Activated CD4-positive, alpha-beta T cell treated with anti-CD3 and anti-CD28 coated beads, Interleukin-2, amount 50 U/mL, for 24 hours (primary cell): ENCODE measurements at regions not wholly inside any gene's neighbourhood (a gene's known extent, or its start where the extent isn't known, plus 50 kb on each side); places are given as distances from the start of the nearest gene placed in this dataset.
"Not testable (repeated sequence)": the region's sequence is repeated elsewhere in the genome, so short reads cannot be mapped to it uniquely, and the experiment has no call there.

Experiments
- DNase-seq, 2 donors: peaks; one replicate each; pipeline ENCODE4 v3.0.0-alpha.2; 2020; ENCODE audit warnings: low read depth in 1 of 2, low spot score in 1 of 2

- no peak for DNase-seq
Observed at GRCh38 chr10:128572696-128573095, 446.5 kb upstream of the MKI67 start.

GRCh38 chr10:128573281-128573845 lies 447.1 kb upstream of the MKI67 start:
- DNase-seq = no peak

GRCh38 chr10:128573986-128574385 lies 447.8 kb upstream of the MKI67 start:
- DNase-seq = no peak

- DNase-seq = no peak
Observed at GRCh38 chr10:128574581-128575210, 448.5 kb upstream of the MKI67 start.

- DNase-seq = no peak
Observed at GRCh38 chr10:128575761-128576160, 449.5 kb upstream of the MKI67 start.

DNA sequence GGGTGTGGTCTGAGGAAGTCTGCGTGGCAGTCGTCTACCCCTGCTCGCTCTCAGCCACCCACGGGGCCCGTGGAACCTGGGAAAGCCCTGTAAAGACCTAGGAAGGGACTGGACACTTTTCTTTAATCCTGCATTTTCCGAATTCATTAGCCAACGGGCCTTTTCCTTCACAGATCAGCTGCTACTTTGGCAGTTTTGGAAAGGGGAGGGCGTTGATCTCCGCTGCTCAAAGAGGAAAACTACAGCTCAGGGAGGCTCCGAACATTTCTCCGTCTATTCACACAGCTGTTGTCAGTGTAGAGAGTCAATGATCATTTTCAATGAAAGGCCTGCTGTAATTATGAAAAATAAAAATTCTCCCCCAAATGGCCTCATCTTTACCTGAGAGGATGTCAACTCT lies 450.1 kb upstream of the MKI67 start:
- no peak for DNase-seq

DNA sequence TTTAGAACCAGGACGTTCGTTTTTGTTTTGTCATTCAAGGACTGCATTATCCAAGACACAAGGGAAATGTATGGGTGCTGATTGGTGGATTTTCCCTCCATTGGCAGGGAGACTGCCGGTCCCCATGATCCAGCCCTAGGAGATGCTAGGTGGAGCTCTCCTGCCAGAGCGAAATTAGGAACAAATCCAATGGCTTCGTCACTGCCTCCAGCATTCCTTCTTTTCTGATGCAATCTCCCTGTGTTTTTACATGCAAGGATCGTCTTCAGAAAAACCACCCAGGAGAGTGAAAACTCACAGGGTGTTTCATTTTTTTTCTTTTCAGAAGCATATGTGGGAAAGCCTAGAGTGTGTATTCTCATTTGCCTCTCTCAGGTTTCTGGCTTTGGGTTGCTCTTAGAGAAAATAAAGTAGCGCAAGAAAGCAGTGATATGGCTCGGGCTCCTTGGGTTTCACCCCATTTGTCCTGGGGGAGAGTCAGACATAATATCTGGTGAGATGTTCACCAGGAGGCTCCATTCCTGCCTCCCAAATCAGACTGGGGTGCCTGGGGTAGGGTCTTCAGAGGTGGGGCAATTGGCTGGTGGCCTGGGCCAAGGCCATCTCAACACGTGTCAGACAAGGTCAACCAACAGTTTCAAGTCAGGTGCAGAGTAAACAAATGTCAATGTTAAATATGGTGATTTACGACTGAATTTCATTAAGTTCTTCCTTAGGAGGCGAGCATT lies 450.9 kb upstream of the MKI67 start:
- no peak for DNase-seq

DNA sequence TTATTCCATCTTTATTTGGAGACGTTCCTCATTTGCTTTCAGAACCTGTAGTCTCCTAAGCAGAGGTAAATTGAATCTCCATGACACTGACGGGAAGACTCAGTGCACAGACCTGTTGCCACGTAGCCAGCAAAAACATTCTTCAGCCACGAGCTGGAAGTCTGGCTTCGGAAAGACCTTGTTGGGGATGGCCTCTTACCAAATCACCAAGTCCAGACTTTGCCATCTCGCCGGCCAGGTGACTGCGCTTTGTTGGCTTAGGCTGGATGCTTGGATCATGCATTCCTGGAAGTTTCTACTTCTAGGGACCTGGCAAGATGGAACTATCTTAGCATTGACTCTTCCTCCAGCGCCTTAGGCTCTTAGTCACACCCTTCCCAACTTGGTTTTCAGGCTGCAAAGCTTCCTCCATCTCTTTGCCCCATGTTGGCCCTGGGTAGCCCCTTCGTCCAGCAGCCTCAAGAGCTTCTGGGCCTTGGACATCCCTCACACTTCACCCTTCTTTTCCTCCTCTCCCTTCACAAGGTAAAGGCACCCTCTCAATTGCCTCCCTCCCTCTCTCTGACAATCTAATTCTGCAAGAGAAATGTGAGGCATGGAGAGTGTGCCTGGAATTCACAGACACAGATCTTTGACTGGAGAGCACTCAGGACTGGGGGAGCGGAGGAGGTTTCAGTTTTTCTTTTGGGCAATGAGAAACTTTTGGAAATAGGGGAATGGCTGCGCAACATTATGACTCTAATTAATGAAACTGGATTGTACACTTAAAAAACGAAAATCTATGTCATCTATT lies 451.9 kb upstream of the MKI67 start:
- DNase-seq = no peak

DNA sequence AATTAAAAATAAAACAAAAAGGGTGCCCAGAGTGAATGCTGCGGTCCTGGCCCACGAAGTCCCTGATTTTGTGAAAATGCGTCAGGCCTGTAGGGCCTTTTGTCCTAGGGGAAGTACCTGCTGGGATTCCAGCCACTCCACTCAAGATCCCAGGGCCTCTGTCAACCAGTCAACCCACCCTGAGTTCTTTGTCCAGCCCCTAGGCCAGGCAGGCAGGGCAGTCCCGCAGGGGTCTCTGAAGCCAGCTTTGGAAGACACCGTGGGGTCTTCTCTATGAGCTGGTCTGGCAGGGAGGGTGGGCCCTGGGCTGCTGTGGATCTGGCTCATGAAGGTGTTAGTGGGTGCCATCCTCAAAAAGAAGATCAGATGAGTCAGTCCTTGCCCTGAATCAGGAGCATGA lies 452.5 kb upstream of the MKI67 start:
- DNase-seq = no peak

GRCh38 chr10:128579280-128579865 lies 453.1 kb upstream of the MKI67 start:
- DNase-seq = no peak

DNA sequence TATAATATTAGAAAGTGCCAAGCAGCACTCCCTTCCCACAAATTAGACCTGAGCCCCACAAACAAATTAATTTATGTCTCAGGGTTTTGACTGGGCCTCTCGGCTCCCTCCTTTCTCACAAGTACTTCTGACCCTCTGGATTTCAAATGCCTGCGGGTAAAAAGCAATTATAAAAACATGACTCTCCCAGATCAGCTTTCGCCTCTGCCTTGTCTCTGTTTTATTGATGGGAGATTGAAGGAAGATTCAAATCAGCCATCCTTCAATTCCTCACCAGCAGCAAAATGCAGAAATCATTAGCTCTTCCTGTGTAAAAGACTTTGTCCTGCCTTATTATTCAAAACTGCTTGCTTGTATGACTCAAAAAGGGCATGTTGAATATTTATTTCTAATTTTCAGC lies 453.7 kb upstream of the MKI67 start:
- no peak for DNase-seq

GRCh38 chr10:128583125-128583524 lies 456.9 kb upstream of the MKI67 start:
- DNase-seq = not testable (repeated sequence)

- not testable (repeated sequence) for DNase-seq
Observed at GRCh38 chr10:128586599-128586998, 460.4 kb upstream of the MKI67 start.

DNA sequence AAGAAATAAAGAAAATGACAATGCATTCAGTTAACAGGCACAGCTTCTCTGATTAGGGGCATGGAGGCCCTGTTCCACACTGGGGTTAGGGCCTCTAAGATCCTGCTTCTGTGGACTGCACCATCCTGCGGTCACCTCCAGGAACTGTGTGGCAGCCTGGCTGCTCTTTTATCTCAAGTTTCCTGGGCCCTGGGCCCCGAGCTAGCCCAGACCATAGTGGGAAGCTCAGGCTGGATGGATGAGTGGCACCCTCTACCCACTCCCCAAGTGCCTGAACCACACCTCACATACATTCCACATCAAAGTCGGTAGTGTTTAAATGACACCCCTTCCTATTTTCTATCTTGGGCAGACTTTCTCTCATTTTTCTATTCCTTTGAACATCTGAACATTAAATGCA lies 461.5 kb upstream of the MKI67 start:
- no peak for DNase-seq

- DNase-seq = no peak
Observed at GRCh38 chr10:128588402-128588801, 462.2 kb upstream of the MKI67 start.

GRCh38 chr10:128594688-128595087 lies 468.5 kb upstream of the MKI67 start:
- DNase-seq = no peak

GRCh38 chr10:128596906-128597305 lies 470.7 kb upstream of the MKI67 start:
- no peak for DNase-seq

DNA sequence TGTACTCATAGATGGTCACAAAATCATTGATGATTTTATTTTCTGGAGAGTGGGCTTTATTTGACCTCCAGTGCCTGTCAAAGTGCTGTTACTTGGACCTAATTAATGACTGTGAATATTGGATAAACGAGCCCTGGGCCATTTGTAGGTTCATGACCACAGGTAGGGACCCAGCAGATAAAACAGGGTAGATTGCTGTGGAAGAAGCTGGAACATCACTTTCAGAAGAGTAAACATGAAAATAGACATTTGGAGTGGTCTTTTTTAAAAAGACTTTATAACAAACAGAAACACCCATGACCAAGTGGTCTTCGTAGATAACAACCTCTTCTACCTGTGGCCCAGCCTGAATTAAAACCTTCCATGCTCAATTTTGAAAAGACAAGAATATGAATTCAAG lies 472.8 kb upstream of the MKI67 start:
- no peak for DNase-seq

DNA sequence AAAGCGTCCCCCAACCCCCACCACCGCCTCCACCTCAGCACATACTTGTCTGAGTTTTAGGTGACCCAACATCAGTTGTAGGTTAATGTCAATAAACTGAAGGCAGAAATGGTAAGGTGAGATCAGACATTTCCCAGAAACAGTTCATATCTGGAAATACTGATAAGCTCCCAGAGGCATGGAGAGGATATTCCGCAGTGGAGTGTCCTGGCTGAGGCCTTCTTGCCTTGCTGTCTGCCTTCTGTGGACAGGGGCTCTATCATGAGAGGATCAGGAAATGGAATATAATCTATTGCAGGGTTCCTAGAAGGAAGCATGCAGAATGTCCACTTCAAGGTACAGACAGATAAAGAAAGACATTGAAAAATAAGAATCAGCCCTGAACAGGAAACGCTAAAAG lies 473.3 kb upstream of the MKI67 start:
- DNase-seq = no peak

DNA sequence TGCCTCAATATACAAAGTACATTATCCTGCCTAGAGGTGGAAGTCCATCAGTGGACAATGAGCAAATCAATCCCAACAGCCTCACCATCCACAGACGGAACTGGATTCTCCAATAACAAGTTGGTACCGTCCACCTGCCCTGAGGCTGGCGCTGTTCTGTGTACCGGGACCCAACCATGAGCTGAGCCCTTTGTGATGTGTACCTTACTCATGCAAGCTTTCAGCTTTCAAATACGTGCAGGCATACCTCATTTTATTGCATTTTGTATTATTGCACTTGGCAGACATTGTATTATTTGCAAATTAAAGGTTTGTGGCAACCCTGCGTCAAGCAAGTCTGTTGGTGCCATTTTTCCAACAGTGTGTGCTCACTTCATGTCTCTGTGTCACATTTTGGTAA lies 476.0 kb upstream of the MKI67 start:
- DNase-seq = no peak

- no peak for DNase-seq
Observed at GRCh38 chr10:128604025-128604424, 477.8 kb upstream of the MKI67 start.

- DNase-seq = no peak
Observed at GRCh38 chr10:128605180-128605579, 479.0 kb upstream of the MKI67 start.
